ENCODE measurements at regions not wholly inside any gene's neighbourhood (a gene's known extent, or its start where the extent isn't known, plus 50 kb on each side); places are given as distances from the start of the nearest gene placed in this dataset.

GRCh38 chr14:22096514-22096895 lies 422.9 kb upstream of the OR4E1 start:
- TF ChIP-seq POLR2A (IDR thresholded peaks at IDR 0.05) (no peak), CTCF (IDR thresholded peaks at IDR 0.05) (no peak)

All from adrenal gland (tissue), 5 donors.